Endodermal cell (in vitro differentiated cells): ENCODE measurements at regions not wholly inside any gene's neighbourhood (a gene's known extent, or its start where the extent isn't known, plus 50 kb on each side); places are given as distances from the start of the nearest gene placed in this dataset.

Source experiments
- DNase-seq: peaks from one replicate; pipeline ENCODE4 v3.0.0-alpha.2; 2017
- H3K27ac ChIP-seq: 2 replicates; pipeline ENCODE4 v1.5.1; 2013; ENCODE audit warnings: mild to moderate bottlenecking, low read depth, low read length, moderate library complexity
- H3K27me3 ChIP-seq: 2 replicates; pipeline ENCODE4 v1.6.1; 2013; ENCODE audit warnings: mild to moderate bottlenecking, low read length, moderate library complexity; ENCODE audit not compliant: insufficient read depth, control insufficient read depth, poor library complexity, severe bottlenecking
- H3K36me3 ChIP-seq: 2 replicates; pipeline ENCODE4 v1.7.0; 2013; ENCODE audit warnings: mild to moderate bottlenecking, low read length, moderate library complexity; ENCODE audit not compliant: control insufficient read depth, insufficient read depth
- H3K4me1 ChIP-seq: one replicate; pipeline ENCODE4 v1.7.0; 2013; ENCODE audit warnings: low read length; ENCODE audit not compliant: control insufficient read depth, insufficient read depth
- H3K4me3 ChIP-seq: 2 replicates; pipeline ENCODE4 v1.5.1; 2013; ENCODE audit warnings: mild to moderate bottlenecking, low read length, moderate library complexity
- H3K9ac ChIP-seq: 2 replicates; pipeline ENCODE4 v1.6.1; 2013; ENCODE audit warnings: mild to moderate bottlenecking, low read length, moderate library complexity; ENCODE audit not compliant: poor library complexity, severe bottlenecking; ENCODE audit errors: extremely low read depth
- H3K9me3 ChIP-seq: 2 replicates; pipeline ENCODE4 v1.6.1; 2013; ENCODE audit warnings: mild to moderate bottlenecking, low read length, moderate library complexity; ENCODE audit not compliant: control insufficient read depth
- H3K27ac Mint-ChIP-seq: 2 replicates; pipeline ENCODE4 v1.8.0; 2020; ENCODE audit warnings: mixed read lengths
- H3K27me3 Mint-ChIP-seq: 2 replicates; pipeline ENCODE4 v1.8.0; 2021; ENCODE audit warnings: mild to moderate bottlenecking, mixed read lengths; ENCODE audit not compliant: insufficient read depth
- H3K36me3 Mint-ChIP-seq: 2 replicates; pipeline ENCODE4 v1.8.0; 2020; ENCODE audit warnings: low read depth, mixed read lengths
- H3K4me1 Mint-ChIP-seq: 2 replicates; pipeline ENCODE4 v1.8.0; 2020; ENCODE audit warnings: mixed read lengths
- H3K4me3 Mint-ChIP-seq: 2 replicates; pipeline ENCODE4 v1.8.0; 2020; ENCODE audit warnings: mild to moderate bottlenecking, moderate library complexity, mixed read lengths
- H3K9me3 Mint-ChIP-seq: 2 replicates; pipeline ENCODE4 v1.8.0; 2020; ENCODE audit warnings: mild to moderate bottlenecking, mixed read lengths
- CTCF ChIP-seq: fragments of 200-600 bp; sonication (generic); conservative IDR thresholded peaks from 2 replicates; pipeline ENCODE4 v1.5.0; 2021; ENCODE audit warnings: antibody characterized with exemption, mild to moderate bottlenecking
- WGBS, 2 experiments: methylation state at CpG; one replicate each; pipeline versions ENCODE4 v1.1.5 to v1.1.7; 2013; ENCODE audit warnings: missing lambda C conversion rate in 2 of 2, mixed read lengths in 1 of 2; ENCODE audit not compliant: insufficient coverage in 1 of 2, insufficient read length in 1 of 2; 5-methylcytosine and 5-hydroxymethylcytosine counted together

- no peaks in the 10 kb centered on the region for H3K9me3 ChIP-seq
- H3K9ac ChIP-seq, result no peak overlapping the region
- no peak for DNase-seq
- Mint-ChIP-seq H3K9me3 (no peaks in the 10 kb centered on the region), H3K4me1 (peaks cover 15% of the 10 kb centered on the region), H3K27ac (no peak overlapping the region), H3K27me3 (peaks cover 16% of the 10 kb centered on the region), H3K4me3 (no peak overlapping the region), H3K36me3 (no peaks in the 10 kb centered on the region)
- peaks cover 6% of the 10 kb centered on the region for H3K27me3 ChIP-seq
- WGBS, 2 experiments, result 92 to 100% methylated on average over 1 to 2 of the region's 2 CpGs
- no peak for TF ChIP-seq CTCF
- peaks cover 13% of the 10 kb centered on the region for H3K4me1 ChIP-seq
- no peak overlapping the region for H3K4me3 ChIP-seq
- H3K27ac ChIP-seq, result no peak overlapping the region
- no peaks in the 10 kb centered on the region for H3K36me3 ChIP-seq
Observed at GRCh38 chr5:114249823-114250222, 112.0 kb upstream of the KCNN2 start.

- DNase-seq, result no peak
- Histone ChIP-seq H3K27me3 (peaks cover 6% of the 10 kb centered on the region), H3K36me3 (no peaks in the 10 kb centered on the region), H3K9ac (no peak overlapping the region), H3K4me1 (peaks cover 13% of the 10 kb centered on the region), H3K9me3 (no peaks in the 10 kb centered on the region), H3K27ac (no peak overlapping the region), H3K4me3 (no peak overlapping the region)
- TF ChIP-seq CTCF, result no peak
- Mint-ChIP-seq H3K27ac (no peak overlapping the region), H3K9me3 (no peaks in the 10 kb centered on the region), H3K36me3 (no peaks in the 10 kb centered on the region), H3K27me3 (peaks cover 16% of the 10 kb centered on the region), H3K4me3 (no peak overlapping the region), H3K4me1 (peaks cover 23% of the 10 kb centered on the region)
- WGBS, 2 experiments, result 96 to 100% methylated on average over 2 to 3 of the region's 3 CpGs
Observed at GRCh38 chr5:114250536-114250935, 111.3 kb upstream of the KCNN2 start.

- H3K4me1 Mint-ChIP-seq, result peaks cover 23% of the 10 kb centered on the region
- no peaks in the 10 kb centered on the region for H3K36me3 ChIP-seq
- DNase-seq, result no peak
Observed at GRCh38 chr5:114252226-114252625, 109.6 kb upstream of the KCNN2 start.

More at GRCh38 chr5:114252226-114252625, 109.6 kb upstream of the KCNN2 start:
- peaks cover 13% of the 10 kb centered on the region for H3K4me1 ChIP-seq
- no peak overlapping the region for H3K4me3 ChIP-seq
- H3K9me3 Mint-ChIP-seq, result no peaks in the 10 kb centered on the region
- no peak for TF ChIP-seq CTCF
- peaks cover 6% of the 10 kb centered on the region for H3K27me3 ChIP-seq
- peaks cover 28% of the 10 kb centered on the region for H3K27me3 Mint-ChIP-seq
- no peak overlapping the region for H3K27ac Mint-ChIP-seq
- no peaks in the 10 kb centered on the region for H3K36me3 Mint-ChIP-seq
- no peak overlapping the region for H3K9ac ChIP-seq
- no peak overlapping the region for H3K4me3 Mint-ChIP-seq
- H3K27ac ChIP-seq, result no peak overlapping the region
- H3K9me3 ChIP-seq, result no peaks in the 10 kb centered on the region
